Activated CD8-positive, alpha-beta memory T cell treated with anti-CD3 and anti-CD28 coated beads for 36 hours (primary cell): ENCODE measurements at regions not wholly inside any gene's neighbourhood (a gene's known extent, or its start where the extent isn't known, plus 50 kb on each side); places are given as distances from the start of the nearest gene placed in this dataset.

Experiments
- CTCF ChIA-PET: fragments of 350-600 bp; sonication (Branson Sonifier 250); formaldehyde crosslinking; loops from one replicate; lab custom pipeline; 2021; ENCODE audit warnings: antibody characterized with exemption; lab: Charles Lee
- POLR2A ChIA-PET: fragments of 350-600 bp; sonication (Branson Sonifier 250); formaldehyde crosslinking; loops from one replicate; lab custom pipeline; 2021; ENCODE audit warnings: antibody characterized with exemption; lab: Charles Lee

GRCh38 chr15:36252146-36252711 is 327.2 kb upstream of the CDIN1 start:
- POLR2A ChIA-PET: no interaction called here
- CTCF ChIA-PET: no interaction called here

DNA sequence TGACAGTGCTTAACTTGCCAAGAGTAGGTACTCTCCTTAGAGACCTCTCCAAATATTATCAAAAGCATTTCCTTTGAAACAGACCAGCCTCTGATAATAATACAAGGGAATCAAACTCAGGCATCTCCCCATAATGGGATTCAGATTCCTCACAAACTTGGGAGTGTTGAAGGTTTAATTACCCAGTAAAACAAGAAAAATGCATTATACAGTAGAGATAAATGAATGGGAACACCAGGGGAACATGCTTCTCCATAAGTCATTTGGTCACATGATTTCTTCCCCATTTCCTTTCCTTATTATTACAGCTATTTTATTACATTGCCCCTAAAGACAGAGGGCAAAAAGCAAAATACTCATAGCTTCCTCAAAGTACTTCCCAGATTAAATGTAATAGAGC is 325.0 kb upstream of the CDIN1 start:
- ChIA-PET CTCF (no interaction called here), POLR2A (no interaction called here)

DNA sequence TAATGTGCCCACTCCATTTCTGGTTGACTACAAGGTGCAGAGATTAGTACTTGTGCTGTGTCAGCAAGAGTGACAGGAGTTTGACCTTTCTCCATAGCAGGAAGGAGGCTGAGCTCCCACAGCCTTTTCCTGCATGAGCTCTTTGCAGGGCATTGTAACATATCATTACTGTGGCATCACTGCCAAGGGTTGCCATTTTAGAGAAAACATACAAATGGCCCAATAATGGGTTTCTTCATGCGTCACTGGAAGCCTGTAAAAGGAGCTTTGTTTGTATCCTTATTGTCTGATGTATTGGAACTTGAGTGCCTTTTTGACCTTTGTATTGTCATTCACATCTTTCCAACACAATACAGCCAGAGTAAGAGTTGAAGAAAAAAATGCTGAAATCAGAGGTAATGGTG is 323.0 kb upstream of the CDIN1 start:
- ChIA-PET CTCF (no interaction called here), POLR2A (no interaction called here)

DNA sequence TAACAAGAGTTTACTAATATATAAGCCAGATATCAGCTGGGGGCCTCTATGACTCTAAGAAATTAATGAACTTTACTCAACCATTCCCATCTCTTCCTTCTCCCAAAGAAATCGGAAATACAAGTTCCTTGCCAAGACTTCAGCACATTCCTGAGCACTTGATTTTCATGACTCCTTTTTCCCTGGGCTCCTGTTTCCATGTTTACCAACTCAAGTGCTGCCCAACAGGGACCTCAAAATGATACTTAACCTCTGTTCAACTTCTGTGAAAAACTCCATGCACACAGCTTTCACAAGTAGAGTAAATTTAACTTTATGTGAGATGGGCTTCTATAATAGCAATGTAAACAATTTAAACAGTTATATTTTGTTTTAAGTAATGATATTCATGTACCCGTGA is 315.8 kb upstream of the CDIN1 start:
- CTCF ChIA-PET: no interaction called here
- POLR2A ChIA-PET: no interaction called here

DNA sequence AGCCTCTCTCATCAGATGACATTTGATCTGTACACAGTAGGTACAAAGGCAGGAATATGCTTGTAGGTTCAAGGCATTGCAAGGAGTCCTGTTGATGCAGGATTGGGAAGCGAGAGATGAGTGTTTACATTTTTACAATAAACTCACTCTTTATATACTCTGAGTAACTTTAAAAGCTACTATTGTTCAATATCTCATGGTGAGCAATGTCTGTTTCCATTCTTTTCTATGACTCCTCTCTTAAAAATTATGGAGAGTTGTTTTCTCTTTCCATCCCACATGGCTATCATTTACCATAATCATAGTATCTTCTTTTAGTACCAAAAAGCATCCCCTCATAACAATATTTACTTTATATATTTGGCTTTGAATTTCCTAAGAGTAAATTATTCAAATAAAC is 314.0 kb upstream of the CDIN1 start:
- POLR2A ChIA-PET: interaction anchor here (0.5 kb wide), 1 partner anchor 1186 kb away, joined by 3 read pairs; no protein-coding TSS in a partner anchor
- CTCF ChIA-PET: no interaction called here

- CTCF ChIA-PET: no interaction called here
- POLR2A ChIA-PET: no interaction called here
These were observed 308.4 kb upstream of the CDIN1 start for GRCh38 chr15:36271048-36271447.

GRCh38 chr15:36275656-36276055 is 303.8 kb upstream of the CDIN1 start:
- ChIA-PET CTCF (no interaction called here), POLR2A (no interaction called here)

GRCh38 chr15:36278219-36278618 is 301.2 kb upstream of the CDIN1 start:
- CTCF ChIA-PET: no interaction called here
- POLR2A ChIA-PET: no interaction called here

DNA sequence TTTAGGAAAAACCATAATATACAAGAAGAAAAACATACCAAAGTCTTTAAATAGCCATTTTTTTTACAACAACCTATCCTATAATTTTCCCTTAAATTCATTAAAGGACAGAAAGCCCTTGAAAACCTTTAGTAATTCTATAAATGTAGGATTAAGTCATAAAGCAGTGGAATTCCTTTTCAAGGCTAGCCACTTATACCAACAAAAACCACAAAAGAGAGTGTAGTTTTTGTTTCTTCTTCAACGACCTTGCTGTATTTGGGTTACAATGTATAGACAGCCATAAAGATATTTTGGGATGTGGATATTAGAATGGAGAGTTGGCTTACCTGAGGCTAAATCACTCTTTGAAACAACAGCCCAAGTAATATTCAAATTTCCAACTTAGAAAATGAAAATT is 296.6 kb upstream of the CDIN1 start:
- ChIA-PET POLR2A (no interaction called here), CTCF (no interaction called here)

GRCh38 chr15:36284911-36285310 is 294.5 kb upstream of the CDIN1 start:
- ChIA-PET CTCF (no interaction called here), POLR2A (no interaction called here)

GRCh38 chr15:36291501-36291900 is 287.9 kb upstream of the CDIN1 start:
- POLR2A ChIA-PET: no interaction called here
- CTCF ChIA-PET: no interaction called here

DNA sequence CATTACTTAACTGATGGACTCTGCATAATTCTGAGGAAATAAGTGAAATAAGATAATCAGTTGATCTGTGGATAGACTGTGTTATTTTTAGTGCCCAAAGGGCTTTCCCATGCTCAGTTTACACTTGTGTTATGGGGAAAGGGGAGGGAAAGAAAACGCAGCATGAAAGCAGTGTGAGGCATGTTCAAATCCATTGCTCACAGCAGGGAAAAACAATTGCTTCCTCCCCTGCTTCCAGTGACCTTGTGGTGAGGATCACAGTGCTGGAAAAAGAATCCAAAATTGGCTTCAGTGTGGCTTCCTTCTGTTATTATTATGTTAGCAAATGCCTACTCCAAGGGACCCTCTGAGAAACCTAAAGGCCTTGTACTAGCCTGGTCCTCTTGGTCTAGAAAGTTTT is 285.1 kb upstream of the CDIN1 start:
- POLR2A ChIA-PET: no interaction called here

GRCh38 chr15:36301947-36302346 is 277.5 kb upstream of the CDIN1 start:
- CTCF ChIA-PET: no interaction called here
- POLR2A ChIA-PET: no interaction called here

More for the DNA sequence above, 285.1 kb upstream of the CDIN1 start:
- CTCF ChIA-PET: no interaction called here

DNA sequence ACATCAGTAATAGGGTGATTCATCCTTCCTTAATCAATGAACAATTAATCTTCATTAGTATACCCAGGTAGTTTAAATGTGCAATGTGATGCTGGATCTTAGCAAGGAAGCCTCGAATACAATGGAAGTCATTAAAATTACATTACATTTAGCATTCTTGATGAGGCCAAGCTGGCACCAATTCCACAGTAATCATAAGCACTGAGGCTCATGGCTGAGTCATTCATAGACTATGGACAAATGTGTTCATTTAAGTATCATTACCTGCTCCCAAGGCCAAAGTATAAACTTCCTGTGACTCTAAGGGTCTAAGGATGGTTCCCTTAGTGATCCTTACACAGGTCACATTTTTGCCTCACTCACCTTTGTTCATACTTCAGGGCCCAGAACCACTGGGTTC is 266.4 kb upstream of the CDIN1 start:
- CTCF ChIA-PET: no interaction called here

DNA sequence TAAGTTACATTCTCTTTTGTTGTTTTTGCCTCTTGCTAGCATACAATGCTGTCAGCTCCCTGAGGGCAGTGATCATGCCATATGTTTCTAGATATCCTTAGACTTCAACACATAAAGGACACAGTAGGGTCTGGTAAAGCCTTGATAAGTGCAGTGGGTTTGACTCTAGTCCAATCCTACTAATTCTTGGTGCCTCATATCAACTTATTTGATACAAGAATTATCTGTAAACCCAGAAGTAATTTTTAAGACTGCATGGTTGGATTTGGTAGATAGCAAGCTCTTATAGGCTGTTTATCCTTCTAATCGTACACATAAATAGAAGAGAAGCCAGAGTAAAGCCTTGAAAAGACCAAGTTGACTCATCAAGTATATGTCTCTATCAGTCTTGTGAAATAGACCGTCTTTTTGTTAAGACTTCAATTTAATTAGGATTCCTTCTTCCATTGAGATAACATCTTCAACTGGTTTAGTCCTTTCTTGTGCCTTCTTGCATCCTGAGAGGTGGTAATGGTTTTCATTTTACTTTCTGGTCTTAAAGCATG is 265.6 kb upstream of the CDIN1 start:
- ChIA-PET POLR2A (no interaction called here), CTCF (no interaction called here)

More for the DNA sequence above, 266.4 kb upstream of the CDIN1 start:
- POLR2A ChIA-PET: no interaction called here

DNA sequence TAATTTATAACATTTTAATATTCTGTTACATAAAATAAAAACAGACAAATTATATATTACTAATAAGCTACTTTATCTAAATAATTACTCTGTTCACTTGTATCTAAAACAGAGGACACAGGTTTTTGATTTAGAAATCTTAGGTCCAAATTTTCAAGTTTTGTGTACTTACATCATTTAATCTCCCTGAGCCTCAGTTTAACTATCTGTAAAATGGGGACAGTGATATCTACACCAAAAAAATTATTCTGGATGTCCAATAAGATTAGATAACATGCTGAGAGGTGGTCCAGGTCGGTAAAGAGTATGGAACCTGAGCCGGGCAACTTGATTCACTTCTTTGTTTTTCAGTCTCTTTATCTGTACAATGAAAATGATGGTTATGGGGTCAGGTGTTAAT is 263.8 kb upstream of the CDIN1 start:
- ChIA-PET POLR2A (no interaction called here), CTCF (no interaction called here)

GRCh38 chr15:36323615-36324014 is 255.8 kb upstream of the CDIN1 start:
- ChIA-PET POLR2A (no interaction called here), CTCF (no interaction called here)

DNA sequence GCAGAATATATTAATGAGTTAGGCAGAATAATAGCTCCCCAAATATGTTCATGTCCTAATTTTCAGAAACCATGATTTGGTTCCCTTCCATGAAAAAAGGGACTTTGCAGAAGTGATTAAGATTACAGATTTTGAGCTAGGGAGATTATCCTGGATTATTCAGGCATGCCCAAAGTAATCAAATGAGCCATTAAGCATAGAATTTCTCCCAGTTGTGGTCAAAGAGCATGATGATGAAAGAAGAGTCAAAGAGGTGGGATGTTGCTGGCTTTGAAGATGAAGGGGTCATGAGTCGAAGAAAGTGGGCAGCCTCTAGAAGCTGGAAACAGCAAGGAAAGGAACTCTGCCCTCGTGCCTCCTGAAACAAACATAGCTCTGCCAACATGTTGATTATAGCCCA is 254.2 kb upstream of the CDIN1 start:
- ChIA-PET POLR2A (no interaction called here), CTCF (no interaction called here)

DNA sequence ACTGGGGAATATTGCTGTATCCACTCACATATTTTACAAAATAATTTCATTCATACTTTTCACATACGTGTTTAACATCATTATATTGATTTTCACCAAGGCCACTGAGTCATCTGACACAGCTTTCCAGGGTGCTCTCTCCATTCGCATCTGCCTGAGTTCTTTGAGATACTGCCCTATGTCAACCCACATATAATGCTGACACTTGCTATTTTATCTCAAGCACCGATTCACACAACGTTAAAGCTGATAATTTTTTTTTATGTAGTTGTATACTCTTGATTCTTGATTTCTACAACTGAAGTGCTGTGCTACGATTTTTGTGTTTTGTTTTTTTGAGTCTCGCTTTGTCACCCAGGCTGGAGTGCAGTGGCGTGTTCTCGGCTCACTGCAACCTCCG is 249.8 kb upstream of the CDIN1 start:
- POLR2A ChIA-PET: no interaction called here

GRCh38 chr15:36330598-36330997 is 248.8 kb upstream of the CDIN1 start:
- POLR2A ChIA-PET: no interaction called here
- CTCF ChIA-PET: no interaction called here

More for the DNA sequence above, 249.8 kb upstream of the CDIN1 start:
- CTCF ChIA-PET: no interaction called here

DNA sequence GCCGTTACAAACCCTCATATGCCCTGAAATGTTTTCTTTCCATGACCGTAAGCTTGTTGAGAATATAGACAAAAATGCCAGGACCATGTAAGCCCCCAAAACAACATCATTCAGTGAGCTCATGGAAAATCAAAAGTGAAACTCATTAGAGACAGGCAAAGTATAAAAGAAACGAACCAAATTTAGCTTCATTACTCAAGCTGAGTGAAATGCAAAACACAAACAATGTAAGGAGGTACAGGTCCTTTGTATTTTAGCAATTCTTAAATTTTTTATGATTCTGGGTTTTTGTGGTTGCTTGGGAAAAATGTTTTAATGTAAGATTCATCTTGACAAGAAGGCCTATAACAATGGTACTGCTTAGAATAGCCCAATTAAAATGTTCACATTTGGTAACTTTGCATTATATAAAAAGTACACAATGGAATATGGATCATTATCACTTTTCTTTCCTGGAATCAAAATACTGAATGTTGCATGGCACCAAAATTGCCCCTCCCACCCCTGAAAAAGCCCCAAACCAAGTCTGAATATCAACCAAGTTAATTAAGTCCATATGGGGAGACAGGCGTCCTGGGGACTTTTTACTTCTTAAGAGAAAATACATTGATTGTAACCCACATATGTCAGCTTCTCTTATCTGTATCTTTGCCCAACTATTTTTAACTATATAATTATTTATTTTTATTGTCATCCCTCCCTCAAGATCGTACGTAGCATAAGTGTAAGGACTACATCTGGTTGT is 247.7 kb upstream of the CDIN1 start:
- ChIA-PET POLR2A (no interaction called here), CTCF (no interaction called here)
